HG02759 (cell line): ENCODE measurements at regions not wholly inside any gene's neighbourhood (a gene's known extent, or its start where the extent isn't known, plus 50 kb on each side); places are given as distances from the start of the nearest gene placed in this dataset.

Experiments used
- ATAC-seq: cut with Tn5 transposase; IDR thresholded peaks from one replicate; pipeline ENCODE4 v1.9.1; 2021; ENCODE audit warnings: mild to moderate bottlenecking, moderate library complexity; ENCODE audit not compliant: unreplicated experiment

DNA sequence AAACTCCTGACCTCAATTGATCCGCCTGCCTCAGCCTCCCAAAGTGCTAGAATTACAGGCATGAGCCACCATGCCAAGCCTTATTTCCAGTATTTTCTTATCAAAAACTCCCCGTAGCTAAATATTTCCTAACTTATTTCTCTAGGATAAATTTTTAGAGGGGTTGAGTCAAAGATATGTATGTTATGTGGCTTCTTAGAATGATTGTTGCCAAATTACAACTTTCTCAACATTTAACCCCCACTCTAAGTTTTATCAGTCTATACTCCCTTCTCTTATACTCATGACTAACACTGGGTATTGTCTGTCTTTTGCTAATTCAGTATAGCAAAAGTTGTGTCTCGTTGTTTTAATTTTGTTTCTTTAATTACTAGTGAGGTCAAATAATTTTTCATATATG, 187.7 kb upstream of the LNX1 start:
- no peak for ATAC-seq

DNA sequence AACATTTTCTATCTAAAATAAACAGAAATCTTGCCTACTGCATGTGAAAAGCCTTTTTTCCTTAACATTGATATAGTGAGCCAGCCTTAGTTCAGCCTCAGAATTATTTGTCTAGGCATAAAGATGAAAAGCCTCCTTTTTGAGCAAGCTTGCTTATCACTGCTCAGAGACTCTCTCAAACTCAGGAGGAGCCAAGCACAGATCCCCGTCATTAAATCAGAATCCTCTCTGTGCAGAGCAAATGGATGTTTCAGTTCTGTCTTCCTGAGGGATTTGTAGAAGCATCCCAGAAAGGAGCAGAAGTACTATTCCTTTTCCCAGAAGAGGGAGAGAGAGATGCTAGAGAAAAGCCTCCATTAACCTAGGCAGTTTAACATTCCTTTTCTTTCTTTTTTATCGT, 186.9 kb upstream of the LNX1 start:
- ATAC-seq: no peak

DNA sequence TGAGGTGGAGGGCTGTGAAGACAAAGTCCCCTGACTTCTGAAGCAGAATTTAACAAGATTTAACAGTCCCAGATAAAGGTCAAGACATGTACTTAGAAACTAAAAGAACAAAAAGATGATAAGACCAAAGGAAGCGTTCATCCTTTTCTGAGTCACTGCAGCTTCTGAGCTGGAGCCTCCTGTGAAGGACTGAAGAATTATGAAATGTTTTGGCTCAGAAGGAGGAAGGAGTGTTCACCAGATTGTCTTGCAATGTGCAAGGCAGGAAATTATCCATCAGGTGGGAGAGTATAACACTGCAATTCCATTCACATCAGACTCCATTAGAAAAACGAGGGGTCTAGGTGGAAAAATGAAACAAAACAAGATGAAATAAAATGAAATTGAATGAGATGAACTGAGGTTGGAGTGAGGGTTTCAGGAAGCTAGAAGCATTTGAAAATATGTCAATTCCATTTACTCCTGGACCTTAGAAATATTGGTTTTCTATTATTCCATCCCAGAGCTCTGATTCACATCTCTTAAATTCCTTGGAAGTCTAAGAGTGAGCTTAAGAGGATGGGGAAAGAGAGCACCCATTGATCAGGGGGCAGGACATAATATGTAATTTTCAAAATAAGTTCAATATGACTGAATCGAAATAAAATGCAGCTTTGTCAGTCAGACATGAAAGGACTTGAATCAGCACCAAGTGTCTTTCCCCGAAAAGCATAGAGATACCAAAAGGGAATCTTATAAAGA, 186.1 kb upstream of the LNX1 start:
- no peak for ATAC-seq

DNA sequence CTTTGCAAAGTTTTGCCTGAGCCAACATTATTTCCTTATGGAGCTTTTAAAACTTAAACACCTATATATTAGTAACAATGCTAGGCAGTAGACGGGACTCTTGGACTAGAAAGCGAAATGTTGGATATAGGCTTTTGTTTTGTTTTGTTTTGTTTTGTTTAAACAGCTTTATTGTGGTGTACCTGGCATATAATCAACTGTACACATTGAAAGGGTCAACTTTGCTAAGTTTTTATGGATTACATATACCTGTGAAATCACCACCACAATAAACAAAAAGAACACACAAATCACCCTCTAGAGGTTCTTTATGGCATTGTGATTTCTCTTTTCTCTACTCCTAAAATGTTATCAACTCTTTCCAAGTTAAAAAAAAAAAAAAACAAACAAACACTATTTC, 184.9 kb upstream of the LNX1 start:
- ATAC-seq: no peak

DNA sequence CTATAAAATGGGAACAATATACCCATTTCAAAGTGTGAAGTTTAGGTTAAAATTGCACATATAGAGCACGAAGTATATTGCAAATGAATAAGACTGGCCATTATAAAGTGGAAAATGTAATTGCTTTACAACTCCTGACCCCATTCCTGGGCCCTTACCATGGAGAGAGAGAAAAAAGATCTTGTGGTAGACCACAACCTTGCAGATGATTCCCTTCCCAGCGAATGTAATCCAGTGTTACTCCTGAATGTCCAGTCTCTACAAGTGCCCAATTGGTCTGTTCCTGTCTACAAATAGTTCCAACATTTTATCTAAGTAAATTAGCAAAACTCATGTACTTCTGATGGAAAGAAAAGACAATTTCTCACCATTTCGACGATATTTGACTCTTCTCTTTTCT, 184.1 kb upstream of the LNX1 start:
- ATAC-seq: no peak

DNA sequence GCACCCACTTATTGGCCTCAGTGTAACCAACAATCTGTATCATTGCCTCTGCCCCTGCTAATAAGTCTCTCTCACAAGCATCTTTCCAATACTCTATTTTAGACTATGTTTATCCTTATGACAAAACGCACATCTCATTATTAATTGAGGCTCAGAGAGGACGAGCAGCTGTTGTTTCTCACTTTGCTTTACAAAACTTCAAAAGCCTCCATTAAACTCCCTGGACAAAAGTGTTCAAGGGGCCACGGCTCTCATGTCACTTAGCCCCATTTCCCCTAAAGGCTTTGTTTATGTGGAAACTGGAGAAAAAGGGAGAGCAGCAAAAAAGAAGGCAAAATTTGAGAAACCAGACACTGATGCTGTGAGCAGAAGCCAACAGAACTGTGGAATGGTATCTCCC, 180.0 kb upstream of the LNX1 start:
- ATAC-seq: no peak

DNA sequence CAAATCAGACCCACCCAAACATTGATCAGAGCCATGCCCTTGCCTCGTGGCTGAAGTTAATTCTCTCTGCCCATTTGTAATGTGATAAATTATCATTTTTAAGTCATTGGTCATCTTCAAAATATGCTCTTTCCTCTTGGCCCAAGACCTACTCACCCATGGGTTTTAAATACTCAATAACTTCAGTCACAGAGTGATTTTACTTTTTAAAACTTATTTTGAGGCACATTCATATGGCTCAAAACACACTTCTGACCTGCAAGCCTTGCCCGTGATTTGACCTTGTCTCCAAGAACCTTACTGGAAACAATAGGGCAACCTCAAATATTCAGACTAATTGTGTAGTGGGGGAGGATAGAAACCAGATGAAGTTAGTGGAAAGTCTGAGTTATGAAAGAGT, 176.2 kb upstream of the LNX1 start:
- no peak for ATAC-seq

DNA sequence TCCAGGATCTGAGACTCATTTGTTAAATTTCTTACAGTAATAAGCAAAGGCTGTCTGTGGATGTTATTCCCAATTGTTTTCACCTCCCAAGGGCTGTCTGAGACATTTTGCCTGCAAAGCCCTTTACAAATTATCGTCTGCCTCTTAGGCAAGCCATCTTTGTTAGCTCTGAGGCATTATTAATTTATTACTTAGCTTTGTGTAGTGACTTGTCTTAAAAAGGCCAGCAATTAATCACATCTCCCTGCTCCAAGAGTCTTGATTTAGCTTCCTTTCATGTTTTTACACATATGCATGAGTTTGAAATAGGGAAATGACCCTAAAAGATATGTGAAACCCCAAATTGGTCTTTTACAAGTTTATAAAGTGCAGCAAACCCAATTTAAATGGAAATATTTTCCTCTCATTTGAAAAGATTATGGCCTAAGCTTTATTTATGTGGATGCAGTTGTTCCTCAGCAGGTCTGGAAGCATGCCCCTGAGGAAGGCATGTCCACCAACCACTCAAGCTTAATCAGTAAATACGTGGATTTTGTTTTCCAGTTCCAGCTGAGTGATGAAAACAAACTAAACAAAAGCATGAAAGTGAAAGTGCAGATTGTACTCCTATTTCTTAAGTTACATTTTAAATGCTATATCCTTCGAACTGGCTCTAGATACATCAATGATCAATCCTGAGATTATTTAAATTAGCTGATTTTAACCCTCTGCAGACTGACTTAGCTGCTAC, 173.6 kb upstream of the LNX1 start:
- ATAC-seq: no peak

DNA sequence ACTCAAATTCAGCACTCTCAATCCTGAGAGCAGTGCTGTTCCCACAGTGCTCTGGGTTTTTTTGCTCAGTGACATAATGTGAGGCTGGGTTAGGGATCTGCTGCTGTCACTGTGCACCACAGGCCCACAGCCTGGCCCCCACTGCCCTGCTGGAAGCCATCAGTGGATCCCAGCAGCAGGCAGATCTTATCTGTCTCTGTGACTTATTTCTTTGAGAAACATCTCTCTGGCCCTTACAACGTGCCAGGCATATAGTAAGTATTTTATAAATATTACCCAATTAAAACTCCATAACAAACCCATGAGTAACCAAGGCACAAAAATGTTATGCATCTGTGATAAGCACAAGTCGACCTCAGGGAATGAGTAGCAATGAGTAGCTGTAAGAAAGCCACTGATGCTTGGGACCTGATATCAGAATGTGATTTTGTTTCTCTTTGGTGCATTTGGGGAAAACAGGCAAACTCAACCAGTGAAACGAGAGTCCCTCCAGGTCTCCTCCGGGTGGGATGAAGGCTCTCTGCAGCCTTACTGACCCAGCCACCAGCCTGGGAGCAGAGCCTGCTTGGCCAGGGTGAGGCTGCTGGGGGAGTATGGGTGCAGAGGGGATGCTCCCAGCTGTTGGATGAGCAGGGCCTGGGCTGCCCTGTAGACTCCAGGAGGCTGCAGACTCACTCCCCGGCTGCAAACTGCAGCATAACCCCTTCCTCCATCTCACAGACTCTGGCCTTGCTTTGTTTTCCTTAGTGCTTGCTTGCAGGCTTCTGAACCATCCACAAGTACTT, 172.7 kb upstream of the LNX1 start:
- no peak for ATAC-seq

DNA sequence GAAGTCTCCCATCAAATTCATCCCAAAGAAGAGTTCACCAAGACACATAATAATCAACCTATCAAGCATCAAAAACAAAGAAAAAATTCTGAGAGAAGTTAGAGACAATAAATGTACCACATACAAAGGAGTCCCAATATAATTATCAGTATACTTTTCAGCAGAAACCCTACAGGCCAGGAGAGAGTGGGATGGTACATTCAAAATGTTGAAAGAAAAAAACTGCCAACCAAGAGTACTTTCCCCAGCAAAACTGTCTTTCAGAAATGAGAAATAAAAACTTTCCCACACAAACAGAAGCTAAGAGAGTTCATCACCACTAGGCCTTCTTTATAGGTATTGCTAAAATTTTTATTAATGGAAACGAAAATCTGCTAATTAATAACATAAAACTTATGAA, 164.4 kb upstream of the LNX1 start:
- no peak for ATAC-seq

DNA sequence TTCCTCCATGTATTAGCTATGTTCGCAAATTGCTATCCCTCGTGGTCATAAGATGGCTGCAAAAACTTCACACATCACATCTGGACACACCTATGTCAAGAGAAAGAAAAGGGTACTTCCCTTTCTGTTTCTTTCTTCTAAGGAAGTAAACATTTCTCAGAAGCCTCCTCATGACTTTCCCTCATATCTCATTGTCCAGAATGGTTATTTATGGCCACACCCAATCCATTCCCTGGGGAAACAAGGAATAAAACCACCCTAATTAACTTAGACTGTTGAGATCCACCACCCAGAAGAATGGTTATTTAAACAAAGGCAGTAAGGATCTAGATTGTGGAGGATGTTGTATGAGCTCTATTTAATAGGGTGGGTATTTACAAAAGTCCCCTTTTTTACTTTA, 160.8 kb upstream of the LNX1 start:
- no peak for ATAC-seq

DNA sequence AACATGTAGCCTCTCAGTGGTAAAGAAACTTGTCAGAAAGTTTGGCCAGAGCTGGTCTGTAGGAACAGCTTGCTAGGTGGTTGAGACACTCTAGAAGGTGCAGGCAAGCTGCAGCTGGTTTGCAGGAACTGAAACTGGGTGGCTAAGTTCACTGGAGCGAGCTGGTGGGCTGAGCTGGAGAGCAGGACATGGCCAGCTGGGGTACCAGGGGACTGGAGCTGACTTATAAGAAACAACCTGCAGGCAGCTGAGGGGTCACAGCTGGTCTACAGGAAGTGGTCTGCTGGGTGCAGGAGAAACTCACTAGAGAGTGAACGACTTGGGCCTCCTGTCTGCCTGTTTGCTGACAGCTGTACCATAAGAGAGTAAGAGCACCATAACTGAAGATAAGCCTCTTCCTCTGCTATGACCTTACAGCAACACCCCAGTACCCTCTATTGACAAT, 157.1 kb upstream of the LNX1 start:
- ATAC-seq: peak; percentile 98

DNA sequence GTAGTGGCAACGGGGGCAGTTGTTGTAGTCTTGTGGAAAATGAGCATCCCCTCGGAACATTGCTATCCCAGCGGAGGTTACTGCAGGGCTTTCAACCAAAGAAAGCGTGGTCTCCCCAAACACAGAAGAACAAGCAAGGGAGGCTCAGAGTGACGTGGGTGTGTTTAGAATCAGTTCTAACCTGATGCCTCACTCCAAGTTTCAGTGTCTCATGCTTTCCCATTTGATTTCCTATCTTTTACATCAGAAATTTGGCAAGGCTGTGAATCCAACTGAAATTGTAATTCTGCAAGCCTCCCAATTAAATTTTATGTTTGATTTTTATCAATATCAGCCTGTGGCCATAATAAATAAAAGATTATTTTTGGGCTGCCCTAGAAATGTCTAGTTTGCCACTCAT, 156.1 kb upstream of the LNX1 start:
- ATAC-seq: no peak

DNA sequence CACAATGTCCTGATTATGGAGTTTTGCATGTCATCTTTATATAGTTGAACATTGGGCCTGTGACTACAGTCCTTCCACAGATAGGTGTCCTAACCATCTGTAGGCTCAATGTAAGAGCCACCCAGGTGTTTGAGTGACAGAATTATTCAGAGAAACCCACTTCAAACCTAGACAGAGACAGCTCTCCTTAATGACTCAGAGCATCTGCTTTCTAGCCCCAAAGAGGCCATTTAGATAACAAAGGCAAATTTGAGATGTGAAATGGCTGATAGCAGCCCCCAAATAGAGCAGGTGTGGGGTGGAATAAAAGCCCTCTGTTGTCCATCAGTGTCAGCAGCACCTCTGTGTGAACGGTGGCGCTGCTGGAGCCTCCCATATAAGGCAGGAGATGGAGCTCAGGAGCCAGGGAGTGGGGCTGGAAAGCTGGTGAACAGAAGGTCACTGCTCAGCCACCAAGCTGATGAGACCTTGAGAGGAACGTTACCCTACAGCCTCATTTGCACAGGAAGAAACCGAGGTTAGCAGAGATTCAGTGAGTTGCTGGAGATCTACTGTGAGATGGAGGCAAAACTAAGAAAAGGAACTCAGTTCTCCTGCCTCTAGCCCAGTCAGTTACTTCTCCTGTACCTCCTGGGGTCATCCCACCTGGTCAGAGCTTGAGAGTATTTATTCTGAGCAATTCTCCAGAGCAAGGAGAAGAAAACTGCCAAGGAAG, 153.3 kb upstream of the LNX1 start:
- no peak for ATAC-seq

DNA sequence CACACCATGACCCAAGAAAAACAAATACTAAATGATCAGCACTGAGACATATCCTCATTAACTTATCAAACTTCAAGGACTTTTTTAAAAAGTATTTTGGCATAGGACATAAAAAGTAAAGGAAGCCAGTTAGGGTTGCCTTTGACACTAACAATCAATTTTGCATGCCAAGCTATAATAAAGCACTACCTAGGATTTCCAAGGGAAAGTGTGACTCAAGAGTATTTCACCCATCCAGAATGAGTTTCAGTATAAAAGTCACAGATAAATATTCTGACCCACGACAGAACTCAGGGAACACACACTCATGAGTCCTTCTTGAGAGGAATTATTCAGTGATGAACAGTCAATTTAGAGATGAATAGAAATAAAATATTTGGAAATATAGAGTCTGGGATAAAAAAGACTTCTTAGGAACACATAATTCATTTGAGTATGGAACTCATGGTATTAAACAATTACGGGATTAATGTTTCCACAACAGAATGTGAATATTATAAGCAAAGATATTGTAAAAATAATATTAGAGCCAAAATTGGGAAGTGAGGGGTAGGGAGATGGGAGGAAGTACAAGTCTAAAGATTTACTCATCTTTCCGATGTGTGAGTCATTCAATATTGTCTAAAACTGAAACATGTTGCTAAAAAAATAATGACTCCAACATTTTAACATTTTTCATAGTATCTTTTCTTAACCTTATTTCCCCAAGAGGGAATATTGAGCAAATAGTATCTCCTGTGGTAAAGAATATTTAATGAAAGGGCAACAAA, 143.5 kb upstream of the LNX1 start:
- ATAC-seq: no peak

DNA sequence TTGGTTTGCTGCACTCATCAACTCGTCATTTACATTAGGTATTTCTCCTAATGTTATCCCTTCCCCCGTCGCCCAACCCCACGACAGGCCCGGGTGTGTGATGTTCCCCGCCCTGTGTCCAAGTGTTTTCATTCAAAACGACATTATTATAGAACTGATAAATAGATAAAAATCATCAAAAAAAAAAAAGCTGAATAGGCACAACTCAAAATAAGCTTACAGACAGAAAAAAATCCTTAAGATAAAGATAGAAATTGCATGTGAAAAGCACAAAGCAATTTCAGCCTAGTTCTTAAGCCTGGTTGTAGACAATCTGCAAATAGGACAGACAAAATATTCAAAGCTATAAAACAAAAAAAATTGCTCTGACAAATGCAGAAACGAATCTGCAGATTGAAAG, 142.9 kb upstream of the LNX1 start:
- no peak for ATAC-seq

DNA sequence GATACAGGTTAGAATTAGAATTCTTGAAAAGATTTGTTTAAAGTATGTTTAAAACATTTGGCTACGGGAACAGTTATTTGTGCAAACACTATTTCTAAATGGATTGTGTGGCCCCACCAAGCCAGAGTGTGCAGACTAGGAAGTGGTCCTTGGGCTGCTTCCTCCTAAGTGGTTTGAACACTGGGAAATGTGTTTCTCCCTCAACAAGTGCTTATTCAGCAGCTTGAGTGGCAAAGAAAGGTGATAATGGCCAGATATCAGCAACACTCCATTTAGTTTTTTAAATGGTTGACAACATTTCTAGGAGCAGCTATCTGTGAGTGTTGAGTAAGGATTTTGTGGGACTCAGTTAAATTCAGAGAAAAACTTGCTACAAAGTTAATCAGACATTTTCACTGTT, 141.4 kb upstream of the LNX1 start:
- ATAC-seq: no peak

DNA sequence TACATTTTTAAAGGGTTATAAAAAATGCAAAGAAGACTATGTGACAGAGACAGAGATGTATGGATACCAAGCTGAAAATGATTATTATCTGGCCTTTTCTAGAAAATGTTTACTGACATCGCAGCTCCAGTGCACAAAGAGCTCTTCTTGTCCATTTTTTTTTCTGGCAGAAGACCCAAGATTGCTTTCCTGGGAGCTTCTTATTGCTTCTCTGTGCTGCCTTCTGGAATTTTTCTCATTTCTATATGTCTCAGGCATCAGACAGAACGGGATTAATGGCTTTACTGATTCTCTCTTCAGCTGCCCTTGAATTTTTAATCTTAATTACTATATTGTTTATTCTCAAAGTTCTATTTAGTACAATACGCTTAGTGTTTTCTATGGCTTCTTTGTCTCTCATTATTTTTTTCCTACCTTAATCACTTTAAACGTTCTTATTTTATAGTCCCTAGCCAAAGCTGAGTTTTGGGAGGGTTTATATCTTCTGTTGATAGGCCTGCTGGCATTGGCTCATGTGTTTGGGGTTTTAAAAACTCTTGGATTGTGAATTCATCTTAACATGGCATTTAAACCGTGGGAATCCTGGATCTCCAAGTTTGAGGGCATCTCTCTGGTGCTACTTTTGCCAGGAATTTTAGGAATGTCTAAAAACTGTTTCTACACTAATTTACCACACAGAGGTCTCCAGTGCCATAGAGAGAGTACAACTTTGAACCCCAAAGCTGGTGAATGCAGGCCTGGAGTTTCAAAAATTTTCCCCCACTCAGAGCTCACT, 138.9 kb upstream of the LNX1 start:
- no peak for ATAC-seq

DNA sequence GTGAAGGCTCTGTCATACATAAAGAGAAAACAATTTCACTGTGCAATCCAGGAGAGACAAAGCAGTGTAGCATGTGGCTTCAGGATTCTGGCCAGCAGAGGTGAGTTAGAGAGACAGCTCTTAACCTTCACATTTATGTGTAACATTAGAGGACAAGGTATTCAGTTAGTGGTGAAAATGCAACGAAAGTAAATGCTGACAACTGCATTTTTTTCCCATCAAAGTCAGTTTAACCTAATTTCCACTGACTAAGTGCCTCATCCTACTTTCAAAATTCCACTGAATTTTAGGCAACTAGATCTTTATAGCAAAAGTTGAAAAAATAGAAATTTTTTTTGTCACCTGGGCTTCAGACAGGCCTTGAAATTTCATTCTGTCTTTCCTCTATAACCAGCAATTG, 130.8 kb upstream of the LNX1 start:
- no peak for ATAC-seq

DNA sequence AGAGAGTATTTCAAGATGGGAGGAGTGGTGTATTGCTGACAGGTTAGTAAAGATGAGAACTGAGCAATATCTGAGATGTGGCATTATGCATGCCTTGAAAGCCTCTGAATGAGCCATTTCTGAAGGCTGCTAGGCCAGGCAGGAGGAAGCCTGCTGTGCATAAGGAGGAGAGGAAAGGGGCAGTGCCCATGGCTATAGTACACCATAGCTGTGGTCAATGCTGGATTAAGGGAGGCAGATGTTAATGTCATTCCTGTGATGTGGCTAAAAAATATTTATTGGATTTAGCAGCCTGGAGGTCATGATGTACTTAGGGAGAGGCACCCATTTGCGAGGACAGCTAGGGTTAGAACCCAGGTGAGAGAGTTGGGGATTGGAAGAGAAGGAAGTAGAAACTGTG, 130.0 kb upstream of the LNX1 start:
- ATAC-seq: no peak
